Posterior vena cava (tissue), 2 donors: ENCODE measurements at regions not wholly inside any gene's neighbourhood (a gene's known extent, or its start where the extent isn't known, plus 50 kb on each side); places are given as distances from the start of the nearest gene placed in this dataset.

ENCODE experiments used
- DNase-seq: peaks from one replicate; pipeline ENCODE4 v3.0.0-alpha.2; 2020; ENCODE audit warnings: low spot score
- intact Hi-C, 2 donors: fragments of 100-400 bp; cut with DNase I; formaldehyde crosslinking; loops; one replicate each; pipeline versions ENCODE4 v1.14.1 to v1.14.2; 2022 to 2023
- donor health status: DM: yes; HTN: yes; CAD: no.
- donor health status: DM: yes; HTN: yes; CAD: no.

GRCh38 chr10:123464430-123465323 lies 201.5 kb upstream of the GPR26 start:
- DNase-seq, result no peak
- intact Hi-C loops, result no loop called here

- intact Hi-C loops, result loop anchor here in 1 of 2 donors (5.0 kb wide), 1 partner anchor 1317 kb away; no protein-coding TSS in a partner anchor
- DNase-seq, result no peak
Measured at GRCh38 chr10:123470336-123470921, 195.7 kb upstream of the GPR26 start.

- DNase-seq, result no peak
- intact Hi-C loops, result loop anchor here in 1 of 2 donors (5.0 kb wide), 1 partner anchor 1315 kb away; no protein-coding TSS in a partner anchor
Measured at GRCh38 chr10:123471811-123472210, 194.3 kb upstream of the GPR26 start.

GRCh38 chr10:123472606-123473005 lies 193.5 kb upstream of the GPR26 start:
- intact Hi-C loops, result loop anchor here in 1 of 2 donors (5.0 kb wide), 1 partner anchor 1315 kb away; no protein-coding TSS in a partner anchor

GRCh38 chr10:123474700-123475099 lies 191.5 kb upstream of the GPR26 start:
- no peak for DNase-seq
- intact Hi-C loops, result loop anchor here in 1 of 2 donors (5.0 kb wide), 1 partner anchor 1313 kb away; no protein-coding TSS in a partner anchor

More at GRCh38 chr10:123472606-123473005, 193.5 kb upstream of the GPR26 start:
- DNase-seq, result no peak

GRCh38 chr10:123475466-123475865 lies 190.7 kb upstream of the GPR26 start:
- DNase-seq, result no peak
- intact Hi-C loops, result no loop called here

- DNase-seq, result no peak
- intact Hi-C loops, result no loop called here
Measured at GRCh38 chr10:123478116-123478515, 188.0 kb upstream of the GPR26 start.

GRCh38 chr10:123479640-123480039 lies 186.5 kb upstream of the GPR26 start:
- DNase-seq, result no peak
- intact Hi-C loops, result no loop called here

- DNase-seq, result no peak
- intact Hi-C loops, result no loop called here
Measured at GRCh38 chr10:123480344-123480743, 185.8 kb upstream of the GPR26 start.

- DNase-seq, result no peak
- intact Hi-C loops, result no loop called here
Measured at GRCh38 chr10:123480845-123481244, 185.3 kb upstream of the GPR26 start.

GRCh38 chr10:123484722-123485121 lies 181.4 kb upstream of the GPR26 start:
- intact Hi-C loops, result no loop called here

GRCh38 chr10:123485341-123485960 lies 180.7 kb upstream of the GPR26 start:
- intact Hi-C loops, result no loop called here
- DNase-seq, result no peak

More at GRCh38 chr10:123484722-123485121, 181.4 kb upstream of the GPR26 start:
- no peak for DNase-seq

GRCh38 chr10:123488436-123488835 lies 177.7 kb upstream of the GPR26 start:
- DNase-seq, result no peak
- intact Hi-C loops, result no loop called here

- DNase-seq, result no peak
- intact Hi-C loops, result no loop called here
Measured at GRCh38 chr10:123491364-123491763, 174.8 kb upstream of the GPR26 start.

GRCh38 chr10:123492016-123492415 lies 174.1 kb upstream of the GPR26 start:
- intact Hi-C loops, result no loop called here

GRCh38 chr10:123494301-123494808 lies 171.8 kb upstream of the GPR26 start:
- intact Hi-C loops, result no loop called here
- DNase-seq, result no peak

More at GRCh38 chr10:123492016-123492415, 174.1 kb upstream of the GPR26 start:
- no peak for DNase-seq

- intact Hi-C loops, result no loop called here
- no peak for DNase-seq
Measured at GRCh38 chr10:123496375-123496774, 169.8 kb upstream of the GPR26 start.

- intact Hi-C loops, result no loop called here
- no peak for DNase-seq
Measured at GRCh38 chr10:123496996-123497660, 169.0 kb upstream of the GPR26 start.

- intact Hi-C loops, result no loop called here
- no peak for DNase-seq
Measured at GRCh38 chr10:123500110-123500509, 166.0 kb upstream of the GPR26 start.
